SU-DHL-6 (cell line): ENCODE measurements at regions not wholly inside any gene's neighbourhood (a gene's known extent, or its start where the extent isn't known, plus 50 kb on each side); places are given as distances from the start of the nearest gene placed in this dataset.

Experiments
- H2AFZ ChIP-seq: fragments of 200-600 bp; sonication (generic); 2 replicates; pipeline ENCODE4 v1.6.1; 2014; ENCODE audit warnings: low read depth, mild to moderate bottlenecking, moderate library complexity, mixed read lengths, antibody characterized with exemption, low read length; ENCODE audit not compliant: severe bottlenecking
- H3F3A ChIP-seq: fragments of 200-600 bp; shearing (Covaris generic); 2 replicates; pipeline ENCODE4 v1.6.0; 2016; ENCODE audit warnings: antibody characterized with exemption, mild to moderate bottlenecking; ENCODE audit not compliant: insufficient read depth
- H3K27ac ChIP-seq: fragments of 200-600 bp; sonication (generic); 2 replicates; pipeline ENCODE4 v1.5.1; 2016; ENCODE audit warnings: low read depth, mild to moderate bottlenecking, low read length, moderate library complexity, mixed read lengths
- H3K27me3 ChIP-seq: fragments of 200-600 bp; sonication (generic), shearing (Covaris generic); 2 replicates; pipeline ENCODE4 v1.6.0; 2014; ENCODE audit warnings: mild to moderate bottlenecking, low read length
- H3K36me3 ChIP-seq: fragments of 200-600 bp; sonication (generic); 2 replicates; pipeline ENCODE4 v1.6.1; 2014; ENCODE audit warnings: mild to moderate bottlenecking, low read length, mixed read lengths
- H3K4me2 ChIP-seq: fragments of 300-600, 200-600 bp; shearing (Covaris generic), sonication (generic); 2 replicates; pipeline ENCODE4 v1.6.0; 2014; ENCODE audit warnings: low read length, low read depth, mild to moderate bottlenecking; ENCODE audit not compliant: poor library complexity, severe bottlenecking
- H3K4me3 ChIP-seq: fragments of 200-600 bp; sonication (generic); 2 replicates; pipeline ENCODE4 v1.5.1; 2014; ENCODE audit warnings: antibody characterized with exemption, low read length, mild to moderate bottlenecking, mixed read lengths; ENCODE audit not compliant: insufficient read depth, poor library complexity, severe bottlenecking
- H3K79me2 ChIP-seq: fragments of 200-600 bp; sonication (generic); 2 replicates; pipeline ENCODE4 v1.6.1; 2014; ENCODE audit warnings: mild to moderate bottlenecking, low read length, moderate library complexity; ENCODE audit not compliant: insufficient read depth
- H3K9ac ChIP-seq: fragments of 200-600 bp; sonication (generic); 2 replicates; pipeline ENCODE4 v1.7.0; 2014; ENCODE audit warnings: mild to moderate bottlenecking, low read length
- H3K9me2 ChIP-seq: fragments of 200-600 bp; sonication (generic); replicated peaks from 2 replicates; pipeline ENCODE4 v1.6.1; 2014; ENCODE audit warnings: low read length; ENCODE audit not compliant: insufficient read depth
- H3K9me3 ChIP-seq: fragments of 200-600 bp; sonication (generic); 2 replicates; pipeline ENCODE4 v1.6.1; 2014; ENCODE audit warnings: low read length, mixed read lengths; ENCODE audit not compliant: insufficient read depth
- H4K20me1 ChIP-seq: fragments of 200-600 bp; sonication (generic); 2 replicates; pipeline ENCODE4 v1.6.1; 2014; ENCODE audit warnings: low read depth, mild to moderate bottlenecking, antibody characterized with exemption, low read length, moderate library complexity, mixed read lengths
- CTCF ChIP-seq: fragments of 200-600 bp; sonication (generic); IDR thresholded peaks from one replicate; pipeline ENCODE4 v1.5.1; 2017; ENCODE audit warnings: antibody characterized with exemption, mild to moderate bottlenecking, low read length, moderate library complexity; ENCODE audit not compliant: insufficient read depth, poor library complexity, severe bottlenecking
- EZH2phosphoT487 ChIP-seq: fragments of 200-600 bp; sonication (generic), shearing (Covaris generic); conservative IDR thresholded peaks from 2 replicates; pipeline ENCODE4 v1.6.1; 2018; ENCODE audit warnings: mild to moderate bottlenecking, antibody characterized with exemption, low read length, moderate library complexity, mixed read lengths

GRCh38 chr2:67872481-67872880 is 190.3 kb downstream of the C1D start:
- Histone ChIP-seq H3K27ac (no peak overlapping the region), H3K4me3 (no peak overlapping the region), H2AFZ (no peak overlapping the region)

GRCh38 chr2:67873916-67874315 is 188.9 kb downstream of the C1D start:
- Histone ChIP-seq H3F3A (no peaks in the 10 kb centered on the region), H3K9ac (no peak overlapping the region)

More at GRCh38 chr2:67872481-67872880, 190.3 kb downstream of the C1D start:
- no peaks in the 10 kb centered on the region for H3K9me3 ChIP-seq
- no peaks in the 10 kb centered on the region for H3K9me2 ChIP-seq
- no peaks in the 10 kb centered on the region for H3K79me2 ChIP-seq
- H3K4me2 ChIP-seq: no peak overlapping the region
- H3F3A ChIP-seq: no peaks in the 10 kb centered on the region
- H3K36me3 ChIP-seq: no peaks in the 10 kb centered on the region
- H4K20me1 ChIP-seq: no peaks in the 10 kb centered on the region
- TF ChIP-seq CTCF (no peak), EZH2phosphoT487 (no peak)
- no peaks in the 10 kb centered on the region for H3K27me3 ChIP-seq
- no peak overlapping the region for H3K9ac ChIP-seq

GRCh38 chr2:67876176-67876575 is 186.6 kb downstream of the C1D start:
- Histone ChIP-seq H3F3A (no peaks in the 10 kb centered on the region), H3K4me2 (no peak overlapping the region), H3K27ac (no peak overlapping the region), H3K36me3 (no peaks in the 10 kb centered on the region), H3K27me3 (no peaks in the 10 kb centered on the region), H2AFZ (no peak overlapping the region), H3K9ac (no peak overlapping the region), H3K9me2 (no peaks in the 10 kb centered on the region), H3K4me3 (no peak overlapping the region), H3K9me3 (no peaks in the 10 kb centered on the region), H4K20me1 (no peaks in the 10 kb centered on the region), H3K79me2 (no peaks in the 10 kb centered on the region)
- no peak for TF ChIP-seq CTCF
- no peak for TF ChIP-seq EZH2phosphoT487

More at GRCh38 chr2:67873916-67874315, 188.9 kb downstream of the C1D start:
- no peak overlapping the region for H3K27ac ChIP-seq
- no peak overlapping the region for H3K4me3 ChIP-seq
- no peaks in the 10 kb centered on the region for H3K9me3 ChIP-seq
- no peak overlapping the region for H2AFZ ChIP-seq
- no peak for TF ChIP-seq CTCF
- no peak for TF ChIP-seq EZH2phosphoT487
- no peaks in the 10 kb centered on the region for H3K36me3 ChIP-seq
- no peak overlapping the region for H3K4me2 ChIP-seq
- no peaks in the 10 kb centered on the region for H4K20me1 ChIP-seq
- no peaks in the 10 kb centered on the region for H3K79me2 ChIP-seq
- no peaks in the 10 kb centered on the region for H3K27me3 ChIP-seq
- H3K9me2 ChIP-seq: no peaks in the 10 kb centered on the region
